NT2/D1 (cell line): ENCODE measurements at regions not wholly inside any gene's neighbourhood (a gene's known extent, or its start where the extent isn't known, plus 50 kb on each side); places are given as distances from the start of the nearest gene placed in this dataset.

Experiments used
- SUZ12 ChIP-seq: IDR thresholded peaks from 2 replicates; pipeline ENCODE4 v1.6.1; 2011; ENCODE audit not compliant: insufficient read length, insufficient read depth; ENCODE audit errors: extremely low read depth
- YY1 ChIP-seq: IDR thresholded peaks from 2 replicates; pipeline ENCODE4 v1.6.1; 2011; ENCODE audit not compliant: insufficient read length, insufficient read depth
- ZNF274 ChIP-seq: IDR thresholded peaks from 2 replicates; pipeline ENCODE4 v1.6.1; 2011; ENCODE audit warnings: mild to moderate bottlenecking, low read depth, low read length

GRCh38 chr13:22061806-22062391, 391.0 kb downstream of the FGF9 start:
- no peak for TF ChIP-seq YY1
- TF ChIP-seq SUZ12, result no peak
- no peak for TF ChIP-seq ZNF274
